HCT116 (cell line): ENCODE measurements at regions not wholly inside any gene's neighbourhood (a gene's known extent, or its start where the extent isn't known, plus 50 kb on each side); places are given as distances from the start of the nearest gene placed in this dataset.

Experiments used
- ATAC-seq: fragments of 200-7000 bp; cut with Tn5 transposase; 2 replicates; pipeline ENCODE4 v1.9.1; 2020; ENCODE audit warnings: mild to moderate bottlenecking, moderate library complexity
- BruUV-seq: library from RNA; stranded (reverse); fragments of 400-500 nt; replicated peaks from 2 replicates; lab custom pipeline; 2021; lab: Mats Ljungman, UMichigan
- CTCF ChIA-PET: fragments of 300-600 bp; sonication (Branson Sonifier 250); formaldehyde crosslinking; loops from one replicate; lab custom pipeline; 2021; ENCODE audit warnings: antibody characterized with exemption; lab: Charles Lee
- POLR2A ChIA-PET: fragments of 300-600, 350-600 bp; sonication (Branson Sonifier 250); formaldehyde crosslinking; loops from one replicate; lab custom pipeline; 2021; ENCODE audit warnings: antibody characterized with exemption; lab: Charles Lee
- RAD21 ChIA-PET, 2 experiments: fragments of 300-600 bp; sonication (Branson Sonifier 250); formaldehyde crosslinking; loops; one replicate each; lab custom pipeline; 2023; ENCODE audit warnings: low total read pairs in 2 of 2; ENCODE audit not compliant: uncharacterized antibody in 2 of 2, unreplicated experiment in 2 of 2, low non-redundant PET in 1 of 2; lab: Charles Lee
- DNase-seq: peaks from one replicate; pipeline ENCODE4 v3.0.0-alpha.2; 2010; ENCODE audit warnings: low read depth, low spot score
- H2AFZ ChIP-seq: fragments of 200-600 bp; shearing (Covaris generic), sonication (generic); 2 replicates; pipeline ENCODE4 v1.6.1; 2017; ENCODE audit warnings: low read depth, mixed run types, mixed read lengths, antibody characterized with exemption, low read length; ENCODE audit not compliant: poor library complexity, severe bottlenecking
- H3K27ac ChIP-seq: 2 replicates; pipeline ENCODE4 v1.5.1; 2012; ENCODE audit warnings: low read depth, low read length
- H3K27me3 ChIP-seq: fragments of 200-600 bp; sonication (generic); 2 replicates; pipeline ENCODE4 v1.6.1; 2016; ENCODE audit warnings: mixed run types, low read length, mixed read lengths; ENCODE audit not compliant: insufficient read depth
- H3K36me3 ChIP-seq, 2 experiments: fragments of 200-500 bp in 1 of 2; fragments of 200-600 bp in 1 of 2; sonication (Bioruptor generic) in 1 of 2; sonication (generic) in 1 of 2; 2 replicates each; pipeline versions ENCODE4 v1.5.1 to v1.6.1; 2014 to 2016; ENCODE audit warnings: low read length in 2 of 2, inconsistent platforms in 1 of 2, mixed read lengths in 1 of 2, mixed run types in 1 of 2; ENCODE audit not compliant: insufficient read depth in 2 of 2, control insufficient read depth in 1 of 2
- H3K4me1 ChIP-seq, 2 experiments: fragments of 200-600 bp in 1 of 2; sonication (generic) in 1 of 2; 2 replicates each; pipeline versions ENCODE4 v1.5.1 to v1.6.1; 2012 to 2017; ENCODE audit warnings: low read length in 2 of 2, inconsistent platforms in 1 of 2, mild to moderate bottlenecking in 1 of 2, mixed read lengths in 1 of 2, mixed run types in 1 of 2, moderate library complexity in 1 of 2; ENCODE audit not compliant: insufficient read depth in 2 of 2, control insufficient read depth in 1 of 2
- H3K4me2 ChIP-seq: fragments of 200-600 bp; sonication (generic); 2 replicates; pipeline ENCODE4 v1.6.1; 2017; ENCODE audit warnings: mixed run types, low read length, mixed read lengths
- H3K4me3 ChIP-seq, 2 experiments: fragments of 200-600 bp in 1 of 2; sonication (generic) in 1 of 2; replicated peaks in 1 of 2; 2 replicates each; pipeline ENCODE4 v1.5.1; 2011 to 2016; ENCODE audit warnings: low read length in 2 of 2, control low read depth in 1 of 2, low read depth in 1 of 2, mild to moderate bottlenecking in 1 of 2, mixed read lengths in 1 of 2, mixed run types in 1 of 2
- H3K79me2 ChIP-seq: fragments of 200-600 bp; sonication (generic); 2 replicates; pipeline ENCODE4 v1.6.1; 2017; ENCODE audit warnings: mild to moderate bottlenecking, mixed run types, low read length, moderate library complexity, mixed read lengths; ENCODE audit not compliant: insufficient read depth
- H3K9ac ChIP-seq: fragments of 200-600 bp; sonication (generic); 2 replicates; pipeline ENCODE4 v1.6.1; 2016; ENCODE audit warnings: low read length, mixed read lengths
- H3K9me2 ChIP-seq: fragments of 200-600 bp; sonication (generic), shearing (Covaris generic); 2 replicates; pipeline ENCODE4 v1.6.1; 2017; ENCODE audit warnings: mixed run types, mild to moderate bottlenecking, moderate library complexity; ENCODE audit not compliant: insufficient read depth
- H3K9me3 ChIP-seq, 2 experiments: fragments of 200-500 bp in 1 of 2; fragments of 200-600 bp in 1 of 2; sonication (Bioruptor generic) in 1 of 2; sonication (generic) in 1 of 2; 2 replicates each; pipeline ENCODE4 v1.6.1; 2014 to 2017; ENCODE audit warnings: low read length in 2 of 2, mixed read lengths in 2 of 2, inconsistent platforms in 1 of 2, low read depth in 1 of 2, mild to moderate bottlenecking in 1 of 2, mixed run types in 1 of 2, moderate library complexity in 1 of 2; ENCODE audit not compliant: control insufficient read depth in 1 of 2, insufficient read depth in 1 of 2
- H4K20me1 ChIP-seq: fragments of 200-600 bp; sonication (generic), shearing (Covaris generic); 2 replicates; pipeline ENCODE4 v1.6.1; 2017; ENCODE audit warnings: mixed run types, mild to moderate bottlenecking, moderate library complexity; ENCODE audit not compliant: insufficient read depth
- CBX3 ChIP-seq: IDR thresholded peaks from 2 replicates; pipeline ENCODE4 v1.6.1; 2012; ENCODE audit warnings: low read depth
- CTCF ChIP-seq, 3 experiments: fragments of 200-600 bp in 1 of 3; sonication (generic) in 1 of 3; IDR thresholded peaks in 2 of 3; conservative IDR thresholded peaks in 1 of 3; 2 replicates each; pipeline ENCODE4 v1.5.1; 2012 to 2017; ENCODE audit warnings: low read depth in 2 of 3, low read length in 2 of 3, antibody characterized with exemption in 1 of 3, borderline replicate concordance in 1 of 3, control low read depth in 1 of 3, mild to moderate bottlenecking in 1 of 3, mixed read lengths in 1 of 3, mixed run types in 1 of 3, moderate library complexity in 1 of 3; ENCODE audit not compliant: insufficient read depth in 1 of 3
- EGR1 ChIP-seq: IDR thresholded peaks from 2 replicates; pipeline ENCODE4 v1.6.1; 2012; ENCODE audit warnings: low read depth
- EZH2phosphoT487 ChIP-seq: fragments of 200-600 bp; IDR thresholded peaks from 2 replicates; pipeline ENCODE4 v1.6.1; 2018; ENCODE audit warnings: antibody characterized with exemption, borderline replicate concordance
- FOSL1 ChIP-seq: IDR thresholded peaks from 2 replicates; pipeline ENCODE4 v1.6.1; 2012; ENCODE audit warnings: low read depth
- MAX ChIP-seq: IDR thresholded peaks from 2 replicates; pipeline ENCODE4 v1.6.1; 2012
- POLR2A ChIP-seq: IDR thresholded peaks from 2 replicates; pipeline ENCODE4 v1.7.0; 2011; ENCODE audit warnings: borderline replicate concordance; ENCODE audit not compliant: insufficient read depth, insufficient read length; ENCODE audit errors: extremely low read depth
- POLR2AphosphoS5 ChIP-seq: IDR thresholded peaks from 2 replicates; pipeline ENCODE4 v1.6.1; 2011; ENCODE audit warnings: mild to moderate bottlenecking, low read depth, low read length, moderate library complexity
- RAD21 ChIP-seq: IDR thresholded peaks from 2 replicates; pipeline ENCODE4 v1.6.1; 2012; ENCODE audit warnings: low read depth, mild to moderate bottlenecking
- REST ChIP-seq: IDR thresholded peaks from 2 replicates; pipeline ENCODE4 v1.6.1; 2012; ENCODE audit warnings: low read depth
- SIN3A ChIP-seq: IDR thresholded peaks from 2 replicates; pipeline ENCODE4 v1.6.1; 2012; ENCODE audit warnings: low read depth
- SP1 ChIP-seq: IDR thresholded peaks from 2 replicates; pipeline ENCODE4 v1.6.1; 2012; ENCODE audit warnings: low read depth
- SRF ChIP-seq: IDR thresholded peaks from 2 replicates; pipeline ENCODE4 v1.6.1; 2012; ENCODE audit warnings: low read depth
- YY1 ChIP-seq: IDR thresholded peaks from 2 replicates; pipeline ENCODE4 v1.6.1; 2011; ENCODE audit warnings: low read length, low read depth, moderate library complexity, mild to moderate bottlenecking; ENCODE audit not compliant: insufficient replicate concordance; ENCODE audit errors: extremely low read depth
- ZBTB33 ChIP-seq: IDR thresholded peaks from 2 replicates; pipeline ENCODE4 v1.6.1; 2011; ENCODE audit warnings: mild to moderate bottlenecking, low read length, moderate library complexity; ENCODE audit not compliant: insufficient replicate concordance; ENCODE audit errors: extremely low read depth
- ZFX ChIP-seq: fragments of 450-650 bp; IDR thresholded peaks from 2 replicates; pipeline ENCODE4 v1.6.1; 2017
- ZNF274 ChIP-seq: fragments of 200-500 bp; sonication (Bioruptor generic); IDR thresholded peaks from 2 replicates; pipeline ENCODE4 v1.6.1; 2014; ENCODE audit warnings: mild to moderate bottlenecking, low read depth, low read length, inconsistent platforms
- intact Hi-C: fragments of 100-400 bp; cut with micrococcal nuclease; formaldehyde crosslinking; loops from 2 replicates; pipeline ENCODE4 v1.10.0; 2022

- no peaks in the 10 kb centered on the region for H3K9me3 ChIP-seq
- H3K9me2 ChIP-seq: no peaks in the 10 kb centered on the region
- ChIA-PET RAD21 (no interaction called here), CTCF (no interaction called here), POLR2A (no interaction called here)
- no peak overlapping the region for H2AFZ ChIP-seq
- H3K79me2 ChIP-seq: no peaks in the 10 kb centered on the region
- H3K27ac ChIP-seq: no peak overlapping the region
- no peak overlapping the region for H3K9ac ChIP-seq
- no peak overlapping the region for H3K4me2 ChIP-seq
- H3K4me1 ChIP-seq: no peaks in the 10 kb centered on the region
- intact Hi-C loops: no loop called here
- no peak overlapping the region for H3K4me3 ChIP-seq
- H4K20me1 ChIP-seq: no peaks in the 10 kb centered on the region
- no peak for DNase-seq
- H3K27me3 ChIP-seq: no peaks in the 10 kb centered on the region
- no peaks in the 10 kb centered on the region for H3K36me3 ChIP-seq
- ATAC-seq: no peak
- no peak for TF ChIP-seq POLR2AphosphoS5
- TF ChIP-seq EGR1: no peak
- no peak for TF ChIP-seq SIN3A
- TF ChIP-seq CBX3: no peak
- TF ChIP-seq ZBTB33: no peak
- no peak for TF ChIP-seq REST
- TF ChIP-seq YY1: no peak
- no peak for TF ChIP-seq SRF
- no peak for TF ChIP-seq POLR2A
- TF ChIP-seq SP1: no peak
- no peak for TF ChIP-seq EZH2phosphoT487
- TF ChIP-seq FOSL1: no peak
- no peak for TF ChIP-seq ZFX
- TF ChIP-seq RAD21: no peak
- TF ChIP-seq ZNF274: no peak
- no peak for TF ChIP-seq CTCF (IDR thresholded peaks at IDR 0.05 in 2 of 3, conservative IDR thresholded peaks at IDR 0.05 in 1 of 3; ENCODE audit: borderline replicate concordance in 1 of 3, insufficient read depth in 1 of 3, low read depth in 2 of 3, low read length in 2 of 3)
- TF ChIP-seq MAX: no peak
- TF ChIP-seq, all 23 proteins: peak for 0
- no TSS peak for BruUV-seq
Observed at GRCh38 chr2:128414351-128414750, 95.7 kb upstream of the HS6ST1 start.
